Adrenal gland (tissue), 5 donors: ENCODE measurements at regions not wholly inside any gene's neighbourhood (a gene's known extent, or its start where the extent isn't known, plus 50 kb on each side); places are given as distances from the start of the nearest gene placed in this dataset.

ENCODE experiments used
- CTCF ChIP-seq, 6 experiments: fragments of 450-650 bp in 4 of 6; fragments of 200-600 bp in 2 of 6; sonication (generic) in 1 of 6; IDR thresholded peaks; 1 replicate in 5 of 6; 2 replicates in 1 of 6; pipeline versions ENCODE4 v1.5.1 to v1.8.0; 2016 to 2021; ENCODE audit warnings: antibody characterized with exemption in 6 of 6, mild to moderate bottlenecking in 2 of 6, moderate library complexity in 1 of 6
- POLR2A ChIP-seq, 2 donors: fragments of 450-650 bp; IDR thresholded peaks; one replicate each; pipeline ENCODE4 v1.6.1; 2017; ENCODE audit warnings: antibody characterized with exemption in 2 of 2, mild to moderate bottlenecking in 2 of 2, moderate library complexity in 1 of 2
- donor health status: DM: no; HTN: no; CAD: no.

GRCh38 chr2:52036853-52037252, 1004.9 kb upstream of the NRXN1 start:
- TF ChIP-seq CTCF (IDR thresholded peaks at IDR 0.05) (no peak), POLR2A (IDR thresholded peaks at IDR 0.05) (no peak)
